Activated CD8-positive, alpha-beta T cell treated with anti-CD3 and anti-CD28 coated beads for 36 hours (primary cell): ENCODE measurements at regions not wholly inside any gene's neighbourhood (a gene's known extent, or its start where the extent isn't known, plus 50 kb on each side); places are given as distances from the start of the nearest gene placed in this dataset.

Experiments used
- ATAC-seq: fragments of 200-7000 bp; cut with Tn5 transposase; one replicate; pipeline ENCODE4 v1.10.0; 2021; ENCODE audit warnings: mild to moderate bottlenecking, moderate library complexity
- CTCF ChIA-PET: fragments of 350-600 bp; sonication (Branson Sonifier 250); formaldehyde crosslinking; loops from one replicate; lab custom pipeline; 2021; ENCODE audit warnings: antibody characterized with exemption; lab: Charles Lee
- POLR2A ChIA-PET: fragments of 350-600 bp; sonication (Branson Sonifier 250); formaldehyde crosslinking; loops from one replicate; lab custom pipeline; 2021; ENCODE audit warnings: antibody characterized with exemption; lab: Charles Lee
- DNase-seq: peaks from one replicate; pipeline ENCODE4 v3.0.0-alpha.2; 2020
- H3K27ac Mint-ChIP-seq: one replicate; pipeline ENCODE4 v1.8.0; 2021; ENCODE audit warnings: mild to moderate bottlenecking, mixed read lengths
- H3K27me3 Mint-ChIP-seq: one replicate; pipeline ENCODE4 v1.8.0; 2021; ENCODE audit warnings: mixed read lengths
- H3K36me3 Mint-ChIP-seq: one replicate; pipeline ENCODE4 v1.8.0; 2021; ENCODE audit warnings: low read depth, mixed read lengths
- H3K4me1 Mint-ChIP-seq: one replicate; pipeline ENCODE4 v1.8.0; 2021; ENCODE audit warnings: low read depth, mixed read lengths
- H3K4me3 Mint-ChIP-seq: one replicate; pipeline ENCODE4 v1.8.0; 2021; ENCODE audit warnings: mild to moderate bottlenecking, moderate library complexity, mixed read lengths
- H3K9me3 Mint-ChIP-seq: one replicate; pipeline ENCODE4 v1.8.0; 2021; ENCODE audit warnings: mixed read lengths
- intact Hi-C: fragments of 100-400 bp; cut with micrococcal nuclease; formaldehyde crosslinking; loops from one replicate; pipeline ENCODE4 v1.10.0; 2022
- TF ChIP-seq, protein P1 (sequence below): fragments of 200-600 bp; IDR thresholded peaks from one replicate; pipeline ENCODE4 v1.8.0; 2022; ENCODE audit warnings: antibody characterized with exemption, mild to moderate bottlenecking

DNA sequence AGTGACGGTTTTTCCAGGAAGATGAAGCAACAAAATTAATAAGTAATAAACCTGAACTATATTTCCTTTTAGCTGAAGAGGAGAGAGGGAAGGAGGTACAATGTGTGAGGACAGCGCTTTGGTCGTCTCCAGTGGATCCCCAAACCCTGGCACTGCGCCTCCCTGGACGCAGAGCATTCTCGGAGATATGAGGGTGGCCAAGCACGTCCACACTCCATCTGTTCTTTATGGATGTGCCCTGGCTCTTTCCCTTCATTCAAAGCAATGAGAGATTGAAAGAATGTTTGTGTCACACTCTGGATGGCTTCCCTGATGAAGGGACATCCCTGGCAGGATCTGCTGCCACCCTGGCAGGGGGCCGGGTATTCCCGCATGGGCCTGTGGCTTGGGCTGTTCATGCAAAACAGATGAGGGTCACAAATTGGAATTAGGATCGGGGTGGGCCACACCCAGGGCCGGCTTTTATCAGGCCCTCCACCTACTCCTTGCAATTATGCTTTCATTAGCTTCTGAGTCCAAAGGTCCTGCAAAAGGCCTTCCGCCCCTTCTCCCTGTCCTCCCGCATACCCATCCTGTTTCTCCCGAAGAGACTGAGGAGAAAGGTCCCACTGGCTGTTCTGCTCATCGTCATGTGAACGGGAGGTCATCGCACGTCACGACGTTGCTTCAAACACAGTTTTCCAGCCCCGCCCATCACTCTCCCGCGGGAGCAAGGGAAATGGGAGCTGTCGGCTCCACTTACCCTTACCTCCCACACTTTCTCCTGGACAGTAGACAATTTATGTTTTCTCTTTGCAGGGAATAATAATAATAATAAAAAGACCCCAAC lies 286.1 kb upstream of the IRX4 start:
- ChIA-PET POLR2A (no interaction called here), CTCF (no interaction called here)
- Mint-ChIP-seq H3K9me3 (no peaks in the 10 kb centered on the region), H3K4me1 (no peaks in the 10 kb centered on the region), H3K27ac (no peak overlapping the region), H3K36me3 (no peaks in the 10 kb centered on the region), H3K4me3 (no peak overlapping the region), H3K27me3 (peaks cover 2% of the 10 kb centered on the region)
- intact Hi-C loops: no loop called here
- TF ChIP-seq, protein P1, sequence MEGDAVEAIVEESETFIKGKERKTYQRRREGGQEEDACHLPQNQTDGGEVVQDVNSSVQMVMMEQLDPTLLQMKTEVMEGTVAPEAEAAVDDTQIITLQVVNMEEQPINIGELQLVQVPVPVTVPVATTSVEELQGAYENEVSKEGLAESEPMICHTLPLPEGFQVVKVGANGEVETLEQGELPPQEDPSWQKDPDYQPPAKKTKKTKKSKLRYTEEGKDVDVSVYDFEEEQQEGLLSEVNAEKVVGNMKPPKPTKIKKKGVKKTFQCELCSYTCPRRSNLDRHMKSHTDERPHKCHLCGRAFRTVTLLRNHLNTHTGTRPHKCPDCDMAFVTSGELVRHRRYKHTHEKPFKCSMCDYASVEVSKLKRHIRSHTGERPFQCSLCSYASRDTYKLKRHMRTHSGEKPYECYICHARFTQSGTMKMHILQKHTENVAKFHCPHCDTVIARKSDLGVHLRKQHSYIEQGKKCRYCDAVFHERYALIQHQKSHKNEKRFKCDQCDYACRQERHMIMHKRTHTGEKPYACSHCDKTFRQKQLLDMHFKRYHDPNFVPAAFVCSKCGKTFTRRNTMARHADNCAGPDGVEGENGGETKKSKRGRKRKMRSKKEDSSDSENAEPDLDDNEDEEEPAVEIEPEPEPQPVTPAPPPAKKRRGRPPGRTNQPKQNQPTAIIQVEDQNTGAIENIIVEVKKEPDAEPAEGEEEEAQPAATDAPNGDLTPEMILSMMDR: no peak
- DNase-seq (no peak), ATAC-seq (no peak)

GRCh38 chr5:2167671-2168070 lies 284.9 kb upstream of the IRX4 start:
- ATAC-seq (no peak), DNase-seq (no peak)
- no peaks in the 10 kb centered on the region for H3K4me1 Mint-ChIP-seq
- TF ChIP-seq, protein P1: no peak
- intact Hi-C loops: no loop called here
- POLR2A ChIA-PET: no interaction called here
- no peak overlapping the region for H3K27ac Mint-ChIP-seq
- peaks cover 5% of the 10 kb centered on the region for H3K27me3 Mint-ChIP-seq
- no peak overlapping the region for H3K4me3 Mint-ChIP-seq
- no peaks in the 10 kb centered on the region for H3K9me3 Mint-ChIP-seq
- no peaks in the 10 kb centered on the region for H3K36me3 Mint-ChIP-seq
- CTCF ChIA-PET: no interaction called here

DNA sequence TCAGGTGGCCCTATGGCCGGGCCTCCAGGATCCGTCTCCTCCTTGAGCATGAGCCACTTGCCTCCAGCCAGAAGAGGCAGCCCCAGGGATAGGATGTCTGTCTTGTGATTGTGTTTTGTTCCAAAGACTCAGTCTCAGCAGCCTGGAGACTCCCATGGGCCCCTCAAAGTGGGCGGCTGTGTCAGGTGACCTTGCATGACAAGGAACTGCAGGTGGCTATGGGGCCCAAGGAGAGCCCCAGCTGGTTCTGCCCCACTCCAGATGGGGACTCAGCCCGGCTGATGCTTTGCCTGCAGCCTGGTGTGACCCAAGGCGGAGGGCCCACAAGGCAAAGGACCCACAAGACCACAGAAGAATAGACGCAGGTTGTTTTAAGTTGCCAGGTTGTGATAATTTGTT lies 284.3 kb upstream of the IRX4 start:
- intact Hi-C loops: no loop called here
- TF ChIP-seq, protein P1: no peak
- DNase-seq: no peak
- Mint-ChIP-seq H3K27me3 (peaks cover 5% of the 10 kb centered on the region), H3K27ac (no peak overlapping the region), H3K4me3 (no peak overlapping the region), H3K4me1 (no peaks in the 10 kb centered on the region), H3K36me3 (no peaks in the 10 kb centered on the region), H3K9me3 (no peaks in the 10 kb centered on the region)
- CTCF ChIA-PET: no interaction called here
- POLR2A ChIA-PET: no interaction called here
- no peak for ATAC-seq

DNA sequence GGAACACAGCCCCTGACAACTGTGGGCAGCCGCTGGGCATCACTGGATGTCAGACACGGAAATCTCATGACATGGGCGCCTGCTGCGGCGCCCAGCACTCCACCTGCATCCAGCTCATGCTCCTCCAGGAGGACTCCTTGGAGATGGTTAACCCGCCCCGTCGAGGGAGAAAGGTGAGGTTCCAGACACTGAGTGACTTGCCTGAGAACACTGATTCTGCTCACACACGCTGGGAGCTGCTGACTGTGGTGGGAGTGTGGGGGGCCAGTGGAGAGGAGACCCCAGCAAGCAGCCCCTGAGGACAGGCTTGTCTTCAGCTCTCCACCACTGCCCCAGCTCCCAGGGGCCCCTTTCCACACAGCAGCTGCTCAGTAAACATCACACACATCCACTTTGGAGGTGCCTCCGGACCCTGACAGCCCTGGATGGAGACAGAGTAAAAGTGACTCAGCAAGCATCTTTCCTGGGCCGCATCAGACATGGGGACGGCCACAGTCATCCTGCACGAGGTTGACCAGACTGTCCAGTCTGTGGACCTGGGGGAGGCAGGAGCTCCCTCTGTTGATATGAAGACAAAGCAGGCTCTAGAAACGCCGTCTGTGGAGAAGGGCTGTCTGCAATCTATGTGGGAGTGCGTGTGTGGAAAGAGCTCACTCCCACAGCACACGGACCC lies 283.7 kb upstream of the IRX4 start:
- Mint-ChIP-seq H3K4me1 (no peaks in the 10 kb centered on the region), H3K9me3 (no peaks in the 10 kb centered on the region), H3K27ac (no peak overlapping the region), H3K4me3 (no peak overlapping the region), H3K36me3 (no peaks in the 10 kb centered on the region), H3K27me3 (peaks cover 5% of the 10 kb centered on the region)
- TF ChIP-seq, protein P1: no peak
- ATAC-seq (no peak), DNase-seq (no peak)
- intact Hi-C loops: no loop called here
- POLR2A ChIA-PET: no interaction called here
- CTCF ChIA-PET: no interaction called here

DNA sequence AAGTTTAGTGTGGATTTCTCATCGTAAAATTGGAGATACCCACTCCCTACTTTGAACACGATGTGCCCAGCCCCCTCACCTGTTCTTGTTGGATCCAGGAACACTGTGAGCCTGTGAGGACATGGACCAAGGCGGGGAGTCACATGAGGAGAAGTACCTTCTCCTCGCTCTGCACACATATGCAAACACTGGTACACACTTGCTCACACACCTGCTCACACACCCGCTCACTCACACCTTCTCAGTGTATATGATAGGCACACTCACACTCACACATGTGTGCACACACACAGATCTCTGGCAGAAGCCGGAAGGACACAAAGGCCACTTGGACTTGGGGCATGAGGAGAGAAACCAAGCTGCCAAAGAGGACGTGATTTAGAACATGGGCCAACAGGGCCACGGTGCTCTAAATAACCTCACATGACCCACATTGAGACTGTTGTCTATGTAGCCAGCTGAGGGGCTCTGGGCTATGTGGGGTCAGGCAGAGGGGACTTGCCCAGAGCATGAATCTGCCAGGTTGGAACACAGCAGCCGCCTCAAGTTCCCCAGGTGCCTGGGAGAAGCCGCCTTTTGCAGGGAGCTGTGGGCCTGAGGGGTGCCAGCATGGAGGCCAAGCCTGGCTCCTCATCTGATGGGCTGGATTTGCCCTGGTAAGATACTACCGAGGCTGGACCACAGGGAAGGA lies 283.0 kb upstream of the IRX4 start:
- intact Hi-C loops: no loop called here
- Mint-ChIP-seq H3K36me3 (no peaks in the 10 kb centered on the region), H3K4me3 (no peak overlapping the region), H3K9me3 (no peaks in the 10 kb centered on the region), H3K27me3 (peaks cover 5% of the 10 kb centered on the region), H3K27ac (no peak overlapping the region), H3K4me1 (no peaks in the 10 kb centered on the region)
- TF ChIP-seq, protein P1: no peak
- ChIA-PET CTCF (no interaction called here), POLR2A (no interaction called here)
- DNase-seq: no peak
- ATAC-seq: no peak
